Peyer's patch (tissue), 4 donors: ENCODE measurements at regions not wholly inside any gene's neighbourhood (a gene's known extent, or its start where the extent isn't known, plus 50 kb on each side); places are given as distances from the start of the nearest gene placed in this dataset.

Source experiments
- DNase-seq, 3 donors: peaks; one replicate each; pipeline ENCODE4 v3.0.0-alpha.2; 2017 to 2019
- H3K27ac ChIP-seq, 4 donors: fragments of 200-600 bp; sonication (generic); one replicate each; pipeline ENCODE4 v1.5.1; 2016 to 2019
- H3K27me3 ChIP-seq, 2 donors: fragments of 200-600 bp; sonication (generic); one replicate each; pipeline ENCODE4 v1.5.1; 2019
- H3K36me3 ChIP-seq, 3 donors: fragments of 200-600 bp; sonication (generic); one replicate each; pipeline ENCODE4 v1.5.1; 2016 to 2019
- H3K4me1 ChIP-seq, 4 donors: fragments of 200-600 bp; sonication (generic); one replicate each; pipeline ENCODE4 v1.5.1; 2016 to 2019
- H3K4me3 ChIP-seq, 4 donors: fragments of 200-600 bp; sonication (generic); 1 replicate in 3 of 4; 2 replicates in 1 of 4; pipeline ENCODE4 v1.5.1; 2016 to 2019; ENCODE audit warnings: mild to moderate bottlenecking in 1 of 4
- H3K9me3 ChIP-seq, 4 donors: fragments of 200-600 bp; sonication (generic); one replicate each; pipeline ENCODE4 v1.5.1; 2016 to 2019; ENCODE audit warnings: mild to moderate bottlenecking in 1 of 4
- POLR2A ChIP-seq, 2 donors: fragments of 450-650 bp; IDR thresholded peaks; one replicate each; pipeline ENCODE4 v1.5.1; 2017; ENCODE audit warnings: antibody characterized with exemption in 2 of 2, mild to moderate bottlenecking in 2 of 2, moderate library complexity in 2 of 2
- TF ChIP-seq, protein P1 (sequence below), 6 experiments: fragments of 450-650 bp in 4 of 6; fragments of 200-600 bp in 2 of 6; sonication (generic) in 1 of 6; IDR thresholded peaks; one replicate each; pipeline ENCODE4 v1.5.1; 2017 to 2019; ENCODE audit warnings: antibody characterized with exemption in 6 of 6, mild to moderate bottlenecking in 3 of 6, moderate library complexity in 1 of 6

DNA sequence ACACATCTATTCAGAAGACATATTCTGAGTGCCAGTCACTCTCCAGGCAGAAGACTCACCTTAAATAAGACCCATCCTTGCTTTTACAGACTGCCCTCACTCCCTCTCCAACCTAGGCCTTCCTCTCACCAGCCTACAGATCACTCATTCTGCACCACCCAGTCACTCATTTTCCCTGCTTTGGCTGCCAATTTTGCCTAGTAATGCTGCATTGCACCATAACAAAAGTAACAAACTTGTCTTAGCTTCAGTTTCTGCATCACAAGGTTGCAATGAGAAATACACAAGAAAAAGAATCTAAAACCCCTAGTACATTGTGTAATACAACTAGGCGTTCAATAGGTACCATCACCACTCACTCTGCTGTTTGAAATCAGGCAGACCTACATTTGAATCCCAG, 292.4 kb downstream of the PLPP3 start:
- no peak overlapping the region for H3K4me3 ChIP-seq
- H3K27ac ChIP-seq: no peak overlapping the region
- no peaks in the 10 kb centered on the region for H3K9me3 ChIP-seq
- no peaks in the 10 kb centered on the region for H3K27me3 ChIP-seq
- no peak for DNase-seq
- H3K36me3 ChIP-seq: no peaks in the 10 kb centered on the region
- TF ChIP-seq POLR2A (IDR thresholded peaks at IDR 0.05): no peak
- TF ChIP-seq, protein P1, sequence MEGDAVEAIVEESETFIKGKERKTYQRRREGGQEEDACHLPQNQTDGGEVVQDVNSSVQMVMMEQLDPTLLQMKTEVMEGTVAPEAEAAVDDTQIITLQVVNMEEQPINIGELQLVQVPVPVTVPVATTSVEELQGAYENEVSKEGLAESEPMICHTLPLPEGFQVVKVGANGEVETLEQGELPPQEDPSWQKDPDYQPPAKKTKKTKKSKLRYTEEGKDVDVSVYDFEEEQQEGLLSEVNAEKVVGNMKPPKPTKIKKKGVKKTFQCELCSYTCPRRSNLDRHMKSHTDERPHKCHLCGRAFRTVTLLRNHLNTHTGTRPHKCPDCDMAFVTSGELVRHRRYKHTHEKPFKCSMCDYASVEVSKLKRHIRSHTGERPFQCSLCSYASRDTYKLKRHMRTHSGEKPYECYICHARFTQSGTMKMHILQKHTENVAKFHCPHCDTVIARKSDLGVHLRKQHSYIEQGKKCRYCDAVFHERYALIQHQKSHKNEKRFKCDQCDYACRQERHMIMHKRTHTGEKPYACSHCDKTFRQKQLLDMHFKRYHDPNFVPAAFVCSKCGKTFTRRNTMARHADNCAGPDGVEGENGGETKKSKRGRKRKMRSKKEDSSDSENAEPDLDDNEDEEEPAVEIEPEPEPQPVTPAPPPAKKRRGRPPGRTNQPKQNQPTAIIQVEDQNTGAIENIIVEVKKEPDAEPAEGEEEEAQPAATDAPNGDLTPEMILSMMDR (IDR thresholded peaks at IDR 0.05): no peak
- H3K4me1 ChIP-seq: no peaks in the 10 kb centered on the region

DNA sequence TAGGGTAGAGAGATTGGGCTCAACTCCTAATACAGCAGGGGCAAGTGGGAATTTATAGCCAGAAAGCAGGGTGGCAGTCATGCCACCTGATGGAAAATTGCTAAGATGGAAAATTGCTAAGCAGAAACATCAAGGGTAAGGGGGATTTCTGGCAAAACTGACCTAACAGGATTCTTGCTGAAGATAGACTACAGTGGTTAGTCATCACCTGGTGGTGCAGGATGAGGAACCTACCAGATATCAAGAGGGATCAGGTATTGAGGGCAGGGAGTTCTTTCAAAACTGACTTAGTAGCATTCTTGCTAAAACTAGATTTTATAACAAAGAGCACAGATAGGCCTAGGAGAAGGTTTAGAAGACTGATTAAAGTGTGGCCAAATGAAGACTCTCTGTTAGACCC, 292.9 kb downstream of the PLPP3 start:
- Histone ChIP-seq H3K9me3 (no peaks in the 10 kb centered on the region), H3K27ac (no peak overlapping the region), H3K4me3 (no peak overlapping the region), H3K4me1 (no peaks in the 10 kb centered on the region), H3K27me3 (no peaks in the 10 kb centered on the region), H3K36me3 (no peaks in the 10 kb centered on the region)
- no peak for DNase-seq
- TF ChIP-seq POLR2A (IDR thresholded peaks at IDR 0.05): no peak
- TF ChIP-seq, protein P1 (IDR thresholded peaks at IDR 0.05): no peak

DNA sequence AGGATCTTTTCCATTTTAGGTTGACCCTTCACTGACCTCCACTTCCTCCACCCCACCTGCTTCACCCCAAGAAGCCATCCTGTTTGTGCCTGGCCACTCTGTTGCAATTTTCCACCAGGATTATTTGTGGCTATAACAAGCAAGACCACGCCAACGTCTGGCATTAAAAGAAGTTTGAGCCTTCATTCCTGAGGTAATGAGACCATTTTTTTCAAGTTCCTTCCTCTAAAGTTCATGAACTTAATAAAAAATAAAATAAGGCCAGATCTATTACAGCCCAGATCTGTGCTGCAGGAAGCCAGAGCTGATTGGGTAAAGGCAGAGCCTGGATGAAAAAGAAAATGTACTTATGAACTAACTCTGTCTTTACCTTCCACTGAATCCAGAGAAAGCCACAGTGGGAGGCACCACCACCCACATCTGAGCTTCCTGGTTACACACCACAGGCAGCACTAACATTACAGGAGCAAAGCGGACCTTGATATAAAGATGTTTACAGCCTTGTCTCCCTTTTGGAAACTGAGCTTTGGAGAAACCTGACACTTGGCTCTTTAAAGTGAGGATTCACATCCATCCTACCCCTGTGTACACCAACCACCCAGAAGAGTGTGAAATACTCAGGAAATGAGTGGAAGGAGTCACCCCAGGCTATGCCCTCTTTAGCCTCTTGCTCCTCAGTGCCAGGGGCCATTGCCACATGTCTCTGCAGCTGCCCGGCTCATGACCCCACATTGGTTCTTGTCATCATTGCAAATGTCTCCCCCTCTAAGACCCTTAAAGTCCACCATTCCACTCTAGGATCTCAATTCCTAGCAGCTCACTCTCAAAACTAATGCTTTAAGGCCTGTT, 293.6 kb downstream of the PLPP3 start:
- Histone ChIP-seq H3K27me3 (no peaks in the 10 kb centered on the region), H3K27ac (no peak overlapping the region), H3K4me3 (no peak overlapping the region), H3K36me3 (no peaks in the 10 kb centered on the region), H3K4me1 (no peaks in the 10 kb centered on the region), H3K9me3 (no peaks in the 10 kb centered on the region)
- no peak for DNase-seq
- TF ChIP-seq, protein P1 (IDR thresholded peaks at IDR 0.05): no peak
- TF ChIP-seq POLR2A (IDR thresholded peaks at IDR 0.05): no peak

DNA sequence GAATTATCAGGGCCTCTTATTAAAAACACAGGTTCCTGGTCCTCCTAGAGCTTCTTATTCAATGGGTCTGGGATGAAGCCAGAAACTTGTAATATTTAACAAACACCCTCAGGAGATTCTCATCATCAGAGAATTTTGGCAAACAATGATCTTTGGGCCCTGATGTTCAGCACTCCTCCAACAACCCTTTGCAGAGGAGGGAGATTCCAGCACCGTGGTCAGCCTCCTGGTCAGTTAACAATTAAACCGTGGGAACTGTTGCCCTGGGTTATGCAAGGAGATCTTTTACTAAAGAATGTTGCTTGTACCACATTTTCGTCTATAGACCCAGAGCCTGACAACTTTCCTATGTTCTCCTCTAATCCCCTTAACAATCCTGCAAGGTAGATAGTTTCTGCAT, 294.4 kb downstream of the PLPP3 start:
- Histone ChIP-seq H3K4me3 (no peak overlapping the region), H3K36me3 (no peaks in the 10 kb centered on the region), H3K27ac (no peak overlapping the region), H3K27me3 (no peaks in the 10 kb centered on the region), H3K4me1 (no peaks in the 10 kb centered on the region), H3K9me3 (no peaks in the 10 kb centered on the region)
- TF ChIP-seq, protein P1 (IDR thresholded peaks at IDR 0.05): no peak
- no peak for TF ChIP-seq POLR2A (IDR thresholded peaks at IDR 0.05)
- no peak for DNase-seq

DNA sequence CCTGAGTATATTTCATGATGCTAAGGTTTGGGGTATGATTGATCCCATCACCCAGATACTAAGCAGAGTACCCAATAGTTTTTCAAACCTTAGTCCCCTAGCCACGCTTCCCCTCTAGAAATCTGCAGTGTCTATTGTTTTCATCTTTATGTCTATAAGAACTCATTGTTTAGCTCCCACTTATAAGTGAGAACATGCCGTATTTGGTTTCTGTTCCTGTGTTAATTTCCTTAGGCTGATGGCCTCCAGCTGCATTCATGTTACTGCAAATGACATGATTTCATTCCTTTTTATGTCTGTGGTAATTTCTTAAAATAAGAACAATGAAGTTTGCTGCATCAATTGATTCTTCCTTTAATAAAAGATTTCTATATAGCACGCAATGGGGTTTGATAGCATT, 301.3 kb downstream of the PLPP3 start:
- Histone ChIP-seq H3K27ac (no peak overlapping the region), H3K9me3 (no peaks in the 10 kb centered on the region), H3K36me3 (no peaks in the 10 kb centered on the region), H3K4me3 (no peak overlapping the region), H3K4me1 (no peaks in the 10 kb centered on the region), H3K27me3 (no peaks in the 10 kb centered on the region)
- TF ChIP-seq, protein P1 (IDR thresholded peaks at IDR 0.05): no peak
- DNase-seq: no peak
